ENCODE measurements at regions not wholly inside any gene's neighbourhood (a gene's known extent, or its start where the extent isn't known, plus 50 kb on each side); places are given as distances from the start of the nearest gene placed in this dataset.

GRCh38 chr1:117812869-117813511 is 116.4 kb downstream of the GDAP2 start:
- H3K27ac ChIP-seq (replicated peaks) = no peak overlapping the region
- no peaks in the 10 kb centered on the region for H3K27me3 ChIP-seq (ENCODE audit: insufficient read depth, poor library complexity, severe bottlenecking)
- no peak overlapping the region for H3K4me3 ChIP-seq (replicated peaks; ENCODE audit: insufficient read depth, low read length)
- TF ChIP-seq POLR2AphosphoS5 (IDR thresholded peaks at IDR 0.05; ENCODE audit: low read depth) = no peak
- no peak for TF ChIP-seq GABPA (IDR thresholded peaks at IDR 0.05; ENCODE audit: low read depth)
- no peak for TF ChIP-seq SPI1 (IDR thresholded peaks at IDR 0.05; ENCODE audit: borderline replicate concordance, low read depth)
- no peak for DNase-seq (ENCODE audit: low read depth in 1 of 2, low spot score in 1 of 2)

Data from HL-60 (cell line).